T-helper 2 cell treated with Interferon-gamma antibody and Interleukin-4, amounts not matched to agents 5 μg/mL and 100 μg/mL, for 36 hours (primary cell): ENCODE measurements at regions not wholly inside any gene's neighbourhood (a gene's known extent, or its start where the extent isn't known, plus 50 kb on each side); places are given as distances from the start of the nearest gene placed in this dataset.
"Not testable (repeated sequence)": the region's sequence is repeated elsewhere in the genome, so short reads cannot be mapped to it uniquely, and the experiment has no call there.

ENCODE experiments used
- DNase-seq: peaks from one replicate; pipeline ENCODE4 v3.0.0; 2021; ENCODE audit warnings: low spot score
- H3K27ac Mint-ChIP-seq: one replicate; pipeline ENCODE4 v1.8.0; 2021; ENCODE audit warnings: mild to moderate bottlenecking, mixed read lengths
- H3K27me3 Mint-ChIP-seq: one replicate; pipeline ENCODE4 v1.8.0; 2021; ENCODE audit warnings: low read depth, mixed read lengths
- H3K36me3 Mint-ChIP-seq: one replicate; pipeline ENCODE4 v1.8.0; 2021; ENCODE audit warnings: low read depth, mixed read lengths
- H3K4me1 Mint-ChIP-seq: one replicate; pipeline ENCODE4 v1.8.0; 2021; ENCODE audit warnings: low read depth, mixed read lengths
- H3K4me3 Mint-ChIP-seq: one replicate; pipeline ENCODE4 v1.8.0; 2022; ENCODE audit warnings: mild to moderate bottlenecking, moderate library complexity, mixed read lengths
- H3K9me3 Mint-ChIP-seq: one replicate; pipeline ENCODE4 v1.8.0; 2021; ENCODE audit warnings: mixed read lengths

DNA sequence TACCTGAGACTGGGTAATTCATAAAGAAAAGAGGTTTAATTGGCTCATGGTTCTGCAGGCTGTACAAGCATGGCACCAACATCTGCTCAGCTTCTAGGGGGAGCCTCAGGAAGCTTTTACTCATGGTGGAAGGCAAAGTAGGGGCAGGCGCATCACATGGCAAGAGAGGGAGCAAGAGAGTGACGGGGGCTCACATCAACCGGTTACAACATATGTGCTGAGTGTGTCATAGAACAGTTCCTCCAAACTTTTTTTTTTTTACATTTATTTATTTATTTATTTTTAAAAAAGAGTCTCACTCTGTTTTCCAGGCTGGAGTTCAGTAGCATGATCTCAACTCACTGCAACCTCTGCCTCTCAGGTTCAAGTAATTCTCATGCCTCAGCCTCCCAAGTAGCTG lies 143.8 kb downstream of the SMIM20 start:
- not testable (repeated sequence) for H3K9me3 Mint-ChIP-seq, DNase-seq, H3K4me3 Mint-ChIP-seq, H3K27me3 Mint-ChIP-seq, H3K36me3 Mint-ChIP-seq, H3K27ac Mint-ChIP-seq
- H3K4me1 Mint-ChIP-seq, result peaks cover 20% of the 10 kb centered on the region

GRCh38 chr4:26058537-26058936 lies 144.5 kb downstream of the SMIM20 start:
- peak; percentile 33 for DNase-seq
- H3K36me3 Mint-ChIP-seq, result no peaks in the 10 kb centered on the region
- H3K4me3 Mint-ChIP-seq, result no peak overlapping the region
- no peaks in the 10 kb centered on the region for H3K27me3 Mint-ChIP-seq
- peak overlapping the region; percentile 11 for H3K27ac Mint-ChIP-seq
- H3K9me3 Mint-ChIP-seq, result no peaks in the 10 kb centered on the region
- peaks cover 15% of the 10 kb centered on the region for H3K4me1 Mint-ChIP-seq

DNA sequence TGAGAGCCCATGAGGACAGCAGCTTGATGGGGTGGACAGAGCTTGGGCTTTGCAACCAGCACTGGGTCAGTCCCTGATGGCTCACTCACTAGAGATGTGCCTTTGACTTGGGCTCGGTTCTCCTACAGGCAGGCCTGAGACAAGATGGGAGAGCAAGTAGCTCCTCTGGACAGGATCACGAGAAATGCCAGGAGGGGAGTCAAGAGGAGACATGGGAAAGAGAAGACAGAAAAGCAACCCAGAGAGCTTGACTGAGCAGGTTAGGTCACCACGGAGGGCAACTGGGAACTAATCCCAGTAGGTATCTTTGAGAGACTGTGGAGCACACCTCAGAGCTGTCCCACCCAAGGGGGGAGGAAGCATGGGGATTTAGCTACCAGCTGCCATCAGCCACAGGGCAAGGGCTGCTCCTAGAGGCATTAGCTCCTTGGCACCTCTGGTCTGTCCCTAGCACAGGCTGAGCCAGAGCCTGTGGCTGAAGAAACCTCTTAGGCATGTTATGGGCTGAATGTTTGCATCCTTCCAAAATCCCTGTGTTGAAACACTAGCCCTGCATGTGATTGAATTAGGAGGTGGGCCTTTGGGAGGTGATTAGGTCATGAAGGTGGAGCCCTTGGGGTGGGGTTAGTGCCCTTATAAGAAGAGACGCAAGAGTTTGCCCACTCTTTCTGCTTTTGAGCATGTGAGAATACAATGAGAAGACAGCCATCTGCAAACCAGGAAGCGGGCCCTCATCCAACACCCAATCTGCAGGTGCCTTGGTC lies 145.6 kb downstream of the SMIM20 start:
- Mint-ChIP-seq H3K36me3 (no peaks in the 10 kb centered on the region), H3K4me3 (no peak overlapping the region), H3K27ac (no peak overlapping the region), H3K4me1 (peaks cover 15% of the 10 kb centered on the region), H3K27me3 (no peaks in the 10 kb centered on the region), H3K9me3 (no peaks in the 10 kb centered on the region)
- no peak for DNase-seq

DNA sequence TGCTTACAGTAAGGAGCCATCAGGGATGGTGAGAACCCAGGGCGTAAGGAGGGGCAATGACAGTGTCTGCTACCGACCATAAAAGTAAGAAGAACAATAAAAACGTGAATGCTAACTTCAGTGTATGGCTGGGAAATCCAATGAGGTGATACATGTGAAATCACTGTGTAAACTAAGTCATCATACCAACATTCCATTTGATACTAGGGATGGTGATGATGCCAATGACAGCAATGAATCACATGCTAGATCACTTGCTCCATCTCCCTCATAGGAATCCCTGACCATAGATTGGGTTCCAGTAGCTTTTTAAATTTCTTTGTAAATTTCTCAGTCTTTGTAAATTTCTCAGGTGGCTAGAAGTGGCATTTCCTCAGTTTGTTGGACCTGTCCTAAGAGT lies 146.3 kb downstream of the SMIM20 start:
- H3K36me3 Mint-ChIP-seq, result no peaks in the 10 kb centered on the region
- H3K4me3 Mint-ChIP-seq, result no peak overlapping the region
- H3K9me3 Mint-ChIP-seq, result no peaks in the 10 kb centered on the region
- H3K27me3 Mint-ChIP-seq, result no peaks in the 10 kb centered on the region
- DNase-seq, result no peak
- no peak overlapping the region for H3K27ac Mint-ChIP-seq
- H3K4me1 Mint-ChIP-seq, result peaks cover 15% of the 10 kb centered on the region

DNA sequence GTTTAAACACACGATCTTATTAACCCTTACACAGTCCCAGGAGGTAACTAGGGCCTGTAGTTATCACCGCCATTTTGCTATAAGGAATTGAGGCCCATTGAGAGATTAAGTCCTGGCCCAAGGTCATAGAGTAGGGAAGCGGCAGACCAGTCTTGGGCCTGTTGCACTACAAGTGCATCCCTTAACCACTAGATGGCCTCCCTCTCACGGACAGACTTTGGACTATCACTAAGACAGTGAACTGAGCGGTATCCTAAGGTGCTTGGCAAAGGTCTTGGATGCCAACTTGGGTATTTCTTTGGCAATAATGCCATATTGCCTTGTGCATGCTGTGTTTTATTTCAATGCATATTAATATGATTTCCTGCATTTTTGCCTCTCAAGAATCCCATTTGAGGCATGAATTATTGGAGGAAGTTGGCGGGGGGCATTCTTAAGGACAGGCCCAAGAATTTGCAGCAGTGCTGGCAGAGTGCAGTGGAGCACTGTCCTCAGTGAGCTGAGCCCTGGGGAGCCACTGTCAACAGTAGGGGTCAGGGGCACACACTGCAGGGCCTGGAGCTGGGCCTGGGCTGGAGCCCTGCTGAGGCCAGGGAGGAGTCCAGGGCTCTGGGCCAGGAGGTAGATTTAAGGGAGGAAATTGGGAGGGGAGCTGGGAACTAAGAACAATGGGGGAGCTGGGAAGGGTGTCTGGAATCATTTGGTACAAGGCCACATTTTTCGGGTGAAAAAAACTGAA lies 147.4 kb downstream of the SMIM20 start:
- Mint-ChIP-seq H3K36me3 (no peaks in the 10 kb centered on the region), H3K4me1 (peaks cover 13% of the 10 kb centered on the region), H3K27me3 (no peaks in the 10 kb centered on the region), H3K9me3 (no peaks in the 10 kb centered on the region), H3K27ac (no peak overlapping the region), H3K4me3 (no peak overlapping the region)
- no peak for DNase-seq

- H3K9me3 Mint-ChIP-seq, result no peaks in the 10 kb centered on the region
- no peak overlapping the region for H3K27ac Mint-ChIP-seq
- H3K27me3 Mint-ChIP-seq, result no peaks in the 10 kb centered on the region
- no peak overlapping the region for H3K4me3 Mint-ChIP-seq
- H3K4me1 Mint-ChIP-seq, result peaks cover 11% of the 10 kb centered on the region
- no peak for DNase-seq
- no peaks in the 10 kb centered on the region for H3K36me3 Mint-ChIP-seq
Measured at GRCh38 chr4:26062215-26062614, 148.2 kb downstream of the SMIM20 start.

GRCh38 chr4:26064009-26064408 lies 150.0 kb downstream of the SMIM20 start:
- not testable (repeated sequence) for DNase-seq, H3K27ac Mint-ChIP-seq, H3K9me3 Mint-ChIP-seq, H3K27me3 Mint-ChIP-seq, H3K36me3 Mint-ChIP-seq, H3K4me1 Mint-ChIP-seq, H3K4me3 Mint-ChIP-seq

DNA sequence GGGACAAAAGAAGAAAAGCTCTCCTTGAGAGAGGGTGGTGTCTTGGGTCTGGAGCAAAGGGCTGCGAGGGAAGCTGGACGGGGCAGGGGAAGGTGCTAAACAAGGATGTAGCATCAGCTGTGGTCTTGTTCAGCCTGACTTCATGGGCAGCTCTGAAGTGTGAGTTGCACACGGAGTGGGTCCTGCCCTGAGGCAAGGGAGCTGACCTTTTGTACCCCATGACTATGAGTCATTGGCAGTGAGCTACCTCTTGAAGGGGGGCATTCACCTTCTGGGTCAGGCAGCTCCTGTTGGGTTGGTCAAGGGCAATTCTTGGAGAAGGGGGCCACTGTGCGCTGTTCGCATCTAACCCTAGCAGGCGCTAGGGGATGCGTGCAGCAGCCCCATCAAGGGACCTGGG lies 151.8 kb downstream of the SMIM20 start:
- H3K27ac Mint-ChIP-seq, result no peak overlapping the region

DNA sequence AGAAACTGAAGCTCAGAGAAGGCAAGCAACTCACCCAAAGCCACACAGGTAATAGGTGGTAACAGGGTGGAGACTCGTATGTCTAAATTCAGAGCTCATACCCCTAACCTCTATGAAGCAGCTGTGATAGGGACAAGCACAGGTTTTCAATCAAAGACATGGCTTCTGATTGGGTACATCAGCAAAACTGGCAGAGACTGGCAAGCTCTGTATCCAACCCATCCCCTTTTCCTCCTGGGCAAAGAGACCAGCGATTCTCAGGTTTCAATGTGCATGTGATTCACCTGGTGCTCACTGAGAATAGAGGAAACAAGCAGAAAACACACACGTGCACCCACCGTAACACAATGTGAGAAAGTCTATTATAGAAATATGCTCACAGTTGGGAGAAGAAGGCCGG lies 153.0 kb downstream of the SMIM20 start:
- no peaks in the 10 kb centered on the region for H3K9me3 Mint-ChIP-seq
- no peaks in the 10 kb centered on the region for H3K36me3 Mint-ChIP-seq
- DNase-seq, result no peak
- no peak overlapping the region for H3K4me3 Mint-ChIP-seq
- peaks cover 17% of the 10 kb centered on the region for H3K4me1 Mint-ChIP-seq
- no peaks in the 10 kb centered on the region for H3K27me3 Mint-ChIP-seq
- no peak overlapping the region for H3K27ac Mint-ChIP-seq

More for the DNA sequence above, 151.8 kb downstream of the SMIM20 start:
- no peak overlapping the region for H3K4me3 Mint-ChIP-seq
- H3K27me3 Mint-ChIP-seq, result no peaks in the 10 kb centered on the region
- H3K4me1 Mint-ChIP-seq, result peaks cover 5% of the 10 kb centered on the region
- DNase-seq, result no peak
- H3K36me3 Mint-ChIP-seq, result no peaks in the 10 kb centered on the region
- no peaks in the 10 kb centered on the region for H3K9me3 Mint-ChIP-seq

DNA sequence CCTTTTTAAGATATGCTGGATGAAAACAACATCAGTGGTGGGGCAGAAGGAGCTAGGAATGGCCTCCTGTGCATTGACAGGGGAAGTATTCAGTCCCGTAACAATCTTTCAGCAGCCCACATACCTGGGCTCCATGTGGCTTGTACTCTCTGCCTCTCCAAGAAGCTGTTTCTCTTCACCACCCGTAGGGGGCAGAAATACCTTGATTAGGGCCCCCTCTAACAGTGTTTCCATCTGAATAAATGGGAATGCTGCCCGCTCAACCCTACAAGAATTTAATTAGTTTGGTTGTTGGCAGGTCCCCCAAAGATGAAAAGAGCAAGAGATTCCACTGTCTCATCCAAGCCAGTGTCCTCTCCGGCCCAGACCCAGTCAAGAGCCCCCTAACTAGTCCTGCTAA lies 155.2 kb downstream of the SMIM20 start:
- H3K36me3 Mint-ChIP-seq, result no peaks in the 10 kb centered on the region
- no peak for DNase-seq

GRCh38 chr4:26071688-26072087 lies 157.7 kb downstream of the SMIM20 start:
- peaks cover 51% of the 10 kb centered on the region for H3K4me1 Mint-ChIP-seq
- H3K9me3 Mint-ChIP-seq, result peaks cover 8% of the 10 kb centered on the region
- no peak overlapping the region for H3K27ac Mint-ChIP-seq
- H3K27me3 Mint-ChIP-seq, result no peaks in the 10 kb centered on the region
- no peak overlapping the region for H3K4me3 Mint-ChIP-seq
- no peak for DNase-seq
- H3K36me3 Mint-ChIP-seq, result peaks cover 10% of the 10 kb centered on the region

More for the DNA sequence above, 155.2 kb downstream of the SMIM20 start:
- H3K4me3 Mint-ChIP-seq, result no peak overlapping the region
- H3K9me3 Mint-ChIP-seq, result no peaks in the 10 kb centered on the region
- H3K4me1 Mint-ChIP-seq, result peaks cover 27% of the 10 kb centered on the region
- H3K27me3 Mint-ChIP-seq, result no peaks in the 10 kb centered on the region
- H3K27ac Mint-ChIP-seq, result no peak overlapping the region

GRCh38 chr4:26073886-26074560 lies 160.0 kb downstream of the SMIM20 start:
- Mint-ChIP-seq H3K4me1 (peaks cover 60% of the 10 kb centered on the region), H3K36me3 (peaks cover 25% of the 10 kb centered on the region), H3K27me3 (no peaks in the 10 kb centered on the region), H3K27ac (peak overlapping the region; percentile 91), H3K4me3 (peak overlapping the region; percentile 46), H3K9me3 (peaks cover 19% of the 10 kb centered on the region)
- peak; percentile 69 for DNase-seq

- no peaks in the 10 kb centered on the region for H3K27me3 Mint-ChIP-seq
- peak; percentile 88 for DNase-seq
- H3K36me3 Mint-ChIP-seq, result peaks cover 25% of the 10 kb centered on the region
- H3K27ac Mint-ChIP-seq, result peak overlapping the region; percentile 91
- H3K4me3 Mint-ChIP-seq, result peak overlapping the region; percentile 46
- peaks cover 55% of the 10 kb centered on the region for H3K4me1 Mint-ChIP-seq
- peaks cover 19% of the 10 kb centered on the region for H3K9me3 Mint-ChIP-seq
Measured at GRCh38 chr4:26074712-26075430, 160.9 kb downstream of the SMIM20 start.
